HG03521 (cell line): ENCODE measurements at regions not wholly inside any gene's neighbourhood (a gene's known extent, or its start where the extent isn't known, plus 50 kb on each side); places are given as distances from the start of the nearest gene placed in this dataset.

Experiments used
- ATAC-seq: cut with Tn5 transposase; IDR thresholded peaks from one replicate; pipeline ENCODE4 v1.9.1; 2021; ENCODE audit warnings: mild to moderate bottlenecking, moderate library complexity; ENCODE audit not compliant: unreplicated experiment

DNA sequence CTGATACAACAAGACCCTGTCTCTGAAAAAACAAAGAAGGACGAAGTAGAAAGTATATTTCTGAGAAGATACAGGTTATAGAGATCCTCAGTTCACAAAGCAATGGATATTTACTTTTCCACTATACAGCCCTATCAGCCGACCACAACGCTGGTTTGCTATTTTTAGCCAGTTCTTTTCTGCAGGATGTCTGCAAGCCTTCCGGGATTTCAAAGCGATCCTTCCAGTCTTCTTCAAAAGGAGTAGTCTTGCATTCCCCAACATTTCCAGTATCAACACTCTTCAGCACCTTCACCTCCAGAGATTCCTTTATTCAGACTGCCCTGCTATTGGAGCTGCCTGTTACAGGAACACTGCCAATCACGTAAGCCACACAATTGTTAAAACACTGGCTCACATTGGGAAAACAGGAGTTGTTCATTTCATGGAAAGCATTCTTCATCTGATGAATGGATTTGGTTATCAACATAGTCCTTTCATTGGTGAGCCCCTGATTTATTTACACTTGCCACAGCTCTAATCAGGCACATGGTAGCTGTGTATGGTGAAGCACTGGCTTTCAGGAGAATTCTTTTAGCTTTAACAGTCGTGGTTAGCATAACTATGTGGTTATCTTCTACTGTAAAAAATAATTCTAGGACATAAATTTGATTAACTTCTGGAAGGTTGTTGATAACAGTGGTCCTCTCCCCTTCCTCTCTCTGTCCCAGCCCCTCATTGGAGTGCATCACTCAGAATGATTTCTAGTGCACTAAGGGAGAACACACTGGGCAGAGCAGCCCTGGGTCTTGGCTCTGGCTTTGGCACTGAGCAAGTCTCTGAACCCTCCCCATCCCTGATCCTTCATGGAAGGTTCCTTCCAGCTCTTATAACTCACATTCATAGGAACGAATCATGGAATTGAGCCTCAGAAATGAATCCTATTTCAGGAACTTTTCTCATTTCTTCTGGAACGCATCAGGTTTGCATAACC, 109.9 kb upstream of the SORBS2 start:
- ATAC-seq: no peak

DNA sequence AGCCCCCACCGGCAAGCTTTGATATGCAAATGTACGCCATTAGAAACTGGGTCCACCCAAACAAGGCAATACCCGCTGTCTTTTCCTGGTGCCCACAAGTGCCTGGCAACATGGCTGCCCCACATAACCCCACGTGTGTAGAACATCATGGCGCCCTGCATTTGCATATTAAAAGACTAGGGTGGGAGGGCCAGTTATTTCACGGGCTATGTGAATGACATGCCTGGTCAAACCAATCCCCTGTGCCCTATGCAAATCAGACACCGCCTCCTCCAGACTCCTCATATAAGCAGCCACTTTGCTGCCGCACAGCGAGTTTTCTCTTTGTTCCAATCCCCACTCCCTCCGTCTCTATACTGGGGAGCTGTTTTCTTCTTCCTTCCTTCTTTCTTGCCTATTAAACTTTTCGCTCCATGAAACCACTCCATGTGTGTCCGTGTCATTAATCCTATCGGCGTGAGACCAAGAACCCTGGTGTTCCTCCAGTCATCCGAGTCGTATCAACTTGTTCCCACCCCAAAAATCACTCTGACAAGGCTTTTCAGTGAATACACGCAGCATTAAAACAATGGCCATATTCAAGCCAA, 112.6 kb upstream of the SORBS2 start:
- no peak for ATAC-seq

DNA sequence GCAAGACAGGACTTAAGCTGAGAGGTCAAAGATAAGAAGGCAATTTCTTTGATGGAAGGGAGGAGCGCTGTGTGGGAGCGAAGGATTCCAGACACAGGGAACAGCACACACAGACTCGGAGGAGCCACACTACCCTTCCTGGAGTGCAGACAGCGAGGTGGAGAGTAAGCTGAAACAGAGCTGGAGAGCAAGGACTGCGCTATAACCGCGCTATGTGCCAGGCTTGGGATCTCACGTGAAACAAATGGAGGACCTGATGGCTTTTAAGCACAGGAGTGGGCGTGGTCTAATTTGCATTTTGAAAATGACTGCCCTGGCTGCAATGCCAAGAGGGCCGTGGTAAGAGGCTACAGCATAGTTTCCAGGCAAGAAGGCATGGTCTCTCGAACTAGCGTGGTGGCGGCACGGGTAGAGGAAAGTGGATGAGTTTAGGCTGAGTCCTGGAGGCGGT, 113.9 kb upstream of the SORBS2 start:
- no peak for ATAC-seq

DNA sequence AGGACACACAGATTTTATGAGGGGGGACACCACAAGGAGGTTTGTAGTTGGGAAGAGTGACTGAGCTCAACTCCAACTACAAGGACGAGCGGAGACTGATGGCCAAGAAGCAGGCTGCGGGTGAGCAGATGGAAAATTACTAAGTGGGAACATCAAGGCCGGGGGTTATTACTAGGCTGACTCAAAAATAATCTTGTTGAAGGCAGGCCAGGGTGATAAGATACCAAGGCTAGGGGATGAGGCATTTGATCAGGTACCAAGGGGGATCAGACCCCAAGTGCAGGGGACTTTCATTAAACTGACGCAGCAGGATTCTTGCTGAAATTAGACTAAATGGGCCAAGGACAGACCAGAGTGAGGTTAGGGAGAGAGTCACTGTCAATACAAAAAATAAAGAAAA, 119.4 kb upstream of the SORBS2 start:
- no peak for ATAC-seq

DNA sequence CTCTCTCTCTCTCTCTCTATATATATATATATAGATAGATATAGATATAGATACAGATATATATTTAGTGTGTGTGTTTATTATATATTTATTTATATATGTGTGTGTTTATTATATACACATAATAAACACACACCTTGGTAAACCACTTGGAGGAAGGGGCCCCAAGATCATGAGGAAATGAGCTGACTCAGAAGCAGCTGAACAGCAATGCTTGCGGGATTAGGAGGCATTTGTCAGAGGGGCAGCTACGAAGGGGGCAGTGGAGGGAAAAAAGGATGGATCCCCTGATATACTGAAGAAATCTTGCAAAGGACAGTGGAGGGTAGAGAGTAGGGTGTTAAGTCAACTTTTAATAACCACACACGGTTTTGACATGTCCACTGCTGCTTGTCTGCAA, 120.0 kb upstream of the SORBS2 start:
- no peak for ATAC-seq

DNA sequence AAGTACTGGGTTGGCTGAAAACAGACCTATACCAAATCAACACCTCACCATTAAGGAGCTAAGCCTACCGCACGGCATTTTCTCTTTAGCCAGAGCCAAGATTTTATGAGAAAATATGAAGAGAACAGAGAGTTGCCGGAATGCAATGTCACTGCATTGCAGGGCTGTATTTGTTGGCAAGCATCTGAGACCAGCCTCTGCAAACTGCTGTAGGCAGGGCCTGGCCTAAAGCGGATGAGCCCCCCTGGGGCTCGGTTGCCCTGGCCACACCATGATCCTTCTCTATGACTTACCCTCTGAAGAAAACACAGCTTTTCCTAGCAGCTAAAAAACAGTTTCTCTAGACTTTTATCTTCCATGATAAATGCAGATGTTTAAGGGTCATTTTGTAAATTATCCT, 120.5 kb upstream of the SORBS2 start:
- ATAC-seq: no peak

DNA sequence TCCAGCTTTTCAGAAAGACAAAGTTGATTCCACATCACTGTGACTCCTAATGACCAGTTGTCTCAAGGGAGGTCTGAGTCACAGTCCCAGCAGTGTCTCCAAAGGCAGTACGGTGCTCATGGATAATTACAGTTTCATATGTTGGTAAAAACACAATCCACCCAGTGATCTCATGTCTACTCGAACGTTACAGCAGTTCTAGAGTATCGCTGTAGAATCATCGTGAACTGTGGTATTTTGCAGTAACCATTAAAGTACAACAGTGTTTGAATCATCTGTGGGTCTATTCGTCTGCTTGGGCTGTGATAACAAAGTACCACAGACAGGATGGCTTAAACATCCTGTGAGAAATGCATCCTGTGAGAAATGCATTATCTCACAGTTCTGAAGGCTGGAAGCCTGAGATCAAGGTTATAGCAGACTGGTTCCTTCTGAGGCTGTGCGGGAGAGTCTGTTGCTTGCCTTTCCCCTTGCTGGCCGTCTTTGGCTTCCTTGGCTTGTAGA, 121.1 kb upstream of the SORBS2 start:
- ATAC-seq: no peak

DNA sequence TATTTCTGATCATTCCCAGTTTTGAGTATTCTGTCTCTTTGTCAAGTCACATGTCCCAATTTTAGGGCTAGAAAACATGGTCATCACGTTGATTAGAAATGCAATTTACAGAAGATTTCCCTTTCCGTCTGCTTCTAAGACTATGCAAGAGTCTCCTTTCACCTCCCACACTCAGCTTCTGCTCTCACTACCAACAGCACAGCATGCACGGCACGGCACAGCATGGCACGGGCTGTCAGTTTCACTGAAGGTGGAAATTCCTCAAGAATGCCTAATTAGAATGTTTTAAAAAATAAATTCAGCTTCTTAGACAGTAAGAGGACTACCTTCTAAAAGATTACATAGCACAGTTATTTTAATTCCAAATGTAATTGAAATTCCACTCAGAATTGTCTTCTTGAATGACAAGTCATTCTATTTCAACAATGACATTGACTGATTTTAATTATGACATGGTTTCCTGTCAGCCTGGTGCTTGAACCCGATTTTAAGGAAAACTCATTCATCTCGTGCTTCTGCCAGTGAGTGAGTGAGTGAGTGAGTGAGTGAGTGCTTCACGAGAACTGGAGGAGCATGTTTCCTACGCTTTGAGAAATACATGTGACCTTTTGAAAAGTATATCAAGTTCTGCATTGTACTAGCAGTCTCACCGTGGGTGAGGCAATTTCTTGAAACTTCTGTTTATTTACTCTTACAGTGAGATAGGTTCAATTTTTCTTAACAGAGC, 124.8 kb upstream of the SORBS2 start:
- ATAC-seq: no peak

DNA sequence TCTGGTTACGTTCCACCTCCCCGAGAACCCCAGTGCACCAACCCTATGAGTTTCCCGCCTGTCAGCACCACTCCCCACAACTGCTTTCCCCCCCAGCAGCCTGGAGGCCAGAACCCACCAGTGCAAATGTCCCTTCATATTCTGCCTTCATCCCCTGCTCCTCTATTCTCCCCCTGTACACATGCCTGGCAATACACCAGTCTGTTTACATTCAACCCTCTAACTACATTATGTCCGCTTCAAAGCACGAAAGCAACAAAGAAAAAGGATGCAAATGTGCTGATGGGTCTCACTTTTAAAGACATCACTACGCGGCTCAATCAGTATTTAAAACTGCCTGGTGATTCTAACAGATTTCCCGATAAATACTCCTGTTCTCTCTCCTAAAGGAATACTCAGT, 126.7 kb upstream of the SORBS2 start:
- no peak for ATAC-seq

DNA sequence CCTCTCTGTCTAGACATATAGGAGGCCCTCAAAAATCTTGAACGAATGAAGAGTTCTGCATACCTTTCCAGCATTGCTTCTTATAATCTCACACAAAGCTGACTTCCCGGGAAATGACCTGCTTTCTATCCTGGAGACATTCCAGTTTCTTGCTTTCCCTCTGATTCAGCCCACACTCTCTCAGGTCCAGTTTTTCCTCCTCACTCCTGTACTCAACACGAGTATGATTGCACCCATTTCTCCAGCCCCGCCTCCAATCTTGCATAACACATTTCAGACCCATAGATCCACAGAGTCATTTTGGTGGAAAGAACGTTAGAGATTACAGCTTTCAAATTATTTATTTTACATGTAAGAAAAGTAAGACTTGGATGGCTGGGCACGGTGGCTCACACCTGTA, 127.5 kb upstream of the TLR3 start:
- ATAC-seq: no peak

DNA sequence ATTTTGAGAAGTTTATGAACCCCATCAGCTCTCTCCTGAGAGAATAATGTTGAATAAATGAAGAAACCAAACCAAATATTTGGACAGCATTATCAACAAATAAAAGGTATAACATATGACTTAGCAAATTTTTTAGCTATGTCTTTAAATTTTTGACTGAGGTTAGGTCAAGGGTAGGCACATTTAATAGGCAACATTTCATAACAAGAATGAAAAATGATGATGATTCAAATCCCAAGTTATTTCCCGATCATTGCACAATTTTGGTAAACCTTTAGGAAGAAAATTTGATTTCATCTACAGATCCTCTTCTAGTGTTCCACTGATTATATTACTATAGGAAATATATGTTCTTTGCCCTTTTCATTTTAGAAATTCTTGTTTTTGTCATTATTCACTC, 123.7 kb upstream of the TLR3 start:
- ATAC-seq: no peak

DNA sequence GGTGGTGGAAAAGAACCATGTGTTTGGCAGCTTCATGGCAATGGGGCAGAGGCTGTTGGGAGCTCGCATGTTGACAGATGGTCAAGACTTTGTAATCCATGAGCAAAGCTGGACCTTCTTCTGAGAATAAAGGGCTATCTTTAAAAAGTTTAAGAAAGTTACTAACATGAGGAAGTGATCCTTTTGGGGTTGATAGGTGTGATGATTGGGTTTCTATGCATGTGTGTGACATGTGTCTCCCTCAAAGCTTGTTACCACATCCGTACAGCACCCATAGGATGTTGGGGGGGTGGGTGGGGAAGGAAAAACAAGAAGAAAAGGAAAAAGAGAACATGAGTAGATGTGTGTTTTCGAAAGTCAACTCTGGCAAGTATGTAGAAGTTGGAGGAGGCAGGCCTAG, 123.0 kb upstream of the TLR3 start:
- peak; percentile 86 for ATAC-seq

DNA sequence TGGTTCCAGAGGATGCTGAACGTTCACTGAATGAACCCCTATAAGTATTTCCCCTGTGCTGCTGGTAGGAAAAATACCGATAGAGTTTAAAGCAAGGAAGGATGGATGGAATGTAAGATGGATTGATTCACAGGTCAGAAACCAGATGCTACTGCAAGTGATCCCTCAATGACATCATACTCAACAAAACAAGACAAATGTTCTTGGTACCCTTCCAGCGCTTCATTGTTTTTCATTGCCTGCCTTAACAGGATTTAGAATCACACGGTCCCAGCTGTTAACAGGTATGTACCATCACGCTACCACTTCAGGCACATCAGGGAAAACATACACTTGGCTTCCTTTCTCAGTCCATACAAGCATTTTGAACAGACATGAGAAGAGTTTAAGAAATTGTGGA, 118.1 kb upstream of the TLR3 start:
- no peak for ATAC-seq

DNA sequence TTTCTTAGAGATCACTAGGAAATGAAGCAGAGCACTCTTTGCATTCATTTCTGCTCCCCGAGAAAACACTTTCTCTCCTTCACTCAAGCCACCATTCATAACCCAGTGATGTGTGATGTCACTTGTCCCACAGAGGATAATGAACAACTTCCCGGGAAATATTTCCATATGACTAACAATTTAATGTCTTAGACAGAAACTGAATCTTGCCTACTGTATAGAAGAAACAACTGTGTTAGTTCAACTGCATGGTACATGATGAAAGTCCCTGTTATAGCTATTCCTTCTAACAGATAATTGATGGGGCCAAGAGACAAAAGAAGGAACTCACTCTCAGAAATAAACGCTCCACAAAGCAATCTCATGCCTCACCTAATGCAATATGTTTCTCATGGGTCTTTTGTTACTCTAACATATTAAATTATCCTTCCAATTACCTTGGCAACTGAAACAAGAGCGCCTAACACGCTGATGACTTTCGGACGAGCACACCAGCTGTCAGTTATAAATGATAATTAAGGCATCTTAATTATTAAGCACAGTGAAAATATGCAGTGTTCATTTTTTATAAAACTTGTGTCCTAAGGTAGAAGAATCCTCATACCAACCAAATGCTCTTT, 113.7 kb upstream of the TLR3 start:
- ATAC-seq: no peak

DNA sequence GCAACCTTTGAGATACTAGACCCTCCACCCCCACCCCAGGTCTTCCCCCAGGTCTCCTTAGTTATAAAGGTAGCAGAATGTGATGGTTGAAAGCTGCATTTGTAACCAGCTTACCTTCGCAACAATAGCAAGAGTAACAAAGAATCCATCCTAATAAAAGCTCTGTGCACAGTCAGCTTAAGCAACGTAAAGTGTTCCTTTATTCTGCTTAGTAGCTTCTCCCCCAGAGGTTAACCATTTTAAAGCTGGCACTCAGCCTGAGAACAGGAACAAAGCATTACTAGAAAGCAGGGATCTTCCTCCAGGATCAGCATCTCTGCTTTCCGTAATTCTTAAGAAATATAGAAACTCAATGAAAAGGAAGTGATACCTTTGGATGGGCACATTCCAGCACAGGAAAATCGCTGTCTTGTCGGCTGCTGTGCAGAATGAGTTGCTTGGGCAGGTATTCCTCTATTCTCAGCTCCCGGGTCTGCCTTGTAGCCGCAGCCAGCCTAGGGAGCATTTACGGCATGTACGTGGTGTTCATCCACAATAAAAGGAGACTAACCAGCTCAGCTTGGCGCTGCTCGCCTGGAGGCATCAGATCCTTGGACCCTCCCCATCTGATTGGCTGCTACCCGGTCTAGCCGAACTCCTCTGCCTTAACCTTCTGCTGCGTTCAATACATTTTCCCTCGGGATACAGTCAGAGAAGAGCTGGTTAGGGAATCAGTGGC, 113.0 kb upstream of the TLR3 start:
- no peak for ATAC-seq

DNA sequence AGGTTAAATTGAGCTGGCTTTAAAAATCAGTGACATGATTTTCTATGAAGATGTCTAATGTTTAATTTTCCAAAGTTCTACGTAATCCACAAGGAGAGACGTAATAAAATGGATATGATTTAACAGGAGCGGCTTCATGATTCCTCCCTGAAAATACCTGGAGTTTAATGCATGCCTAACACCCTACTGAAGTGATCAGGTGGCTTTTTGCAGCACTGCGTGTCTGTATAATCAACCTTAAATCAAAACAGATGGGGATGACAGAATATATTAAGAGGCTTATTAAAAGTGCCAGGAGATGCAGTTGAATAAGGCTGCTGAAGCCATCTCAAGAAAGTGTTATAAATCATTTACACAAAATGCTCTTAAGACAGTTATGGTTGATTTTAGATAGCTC, 112.4 kb upstream of the TLR3 start:
- no peak for ATAC-seq

DNA sequence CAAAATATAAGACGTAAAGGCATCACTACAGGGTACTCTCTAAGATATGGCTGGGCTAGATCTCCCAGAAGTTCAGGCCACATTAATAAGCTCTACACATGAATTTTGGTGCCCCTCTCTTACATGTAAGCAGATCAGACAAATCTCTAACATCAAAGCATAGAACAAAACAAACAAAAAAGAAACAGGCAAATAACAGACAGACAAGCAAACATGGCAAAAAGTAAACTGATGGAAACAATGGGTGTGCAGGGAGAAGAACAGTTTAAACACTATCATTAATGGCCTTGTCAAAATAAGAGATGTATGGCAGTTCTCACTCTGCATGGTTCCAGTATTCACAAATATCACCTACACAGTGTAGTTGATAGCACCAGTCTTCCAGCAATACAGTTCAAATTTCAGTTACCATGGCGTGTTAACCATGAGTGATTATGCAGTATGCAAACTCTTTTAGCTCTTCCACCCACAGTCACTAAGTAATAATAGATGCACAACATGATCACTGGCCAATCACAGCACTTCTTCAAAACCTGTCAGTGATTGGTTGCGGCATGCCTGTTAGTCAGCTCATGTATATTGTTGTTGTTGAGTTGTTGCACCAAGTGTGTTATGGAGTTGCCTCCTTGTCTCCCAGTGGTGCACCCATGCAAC, 110.7 kb upstream of the TLR3 start:
- ATAC-seq: no peak

DNA sequence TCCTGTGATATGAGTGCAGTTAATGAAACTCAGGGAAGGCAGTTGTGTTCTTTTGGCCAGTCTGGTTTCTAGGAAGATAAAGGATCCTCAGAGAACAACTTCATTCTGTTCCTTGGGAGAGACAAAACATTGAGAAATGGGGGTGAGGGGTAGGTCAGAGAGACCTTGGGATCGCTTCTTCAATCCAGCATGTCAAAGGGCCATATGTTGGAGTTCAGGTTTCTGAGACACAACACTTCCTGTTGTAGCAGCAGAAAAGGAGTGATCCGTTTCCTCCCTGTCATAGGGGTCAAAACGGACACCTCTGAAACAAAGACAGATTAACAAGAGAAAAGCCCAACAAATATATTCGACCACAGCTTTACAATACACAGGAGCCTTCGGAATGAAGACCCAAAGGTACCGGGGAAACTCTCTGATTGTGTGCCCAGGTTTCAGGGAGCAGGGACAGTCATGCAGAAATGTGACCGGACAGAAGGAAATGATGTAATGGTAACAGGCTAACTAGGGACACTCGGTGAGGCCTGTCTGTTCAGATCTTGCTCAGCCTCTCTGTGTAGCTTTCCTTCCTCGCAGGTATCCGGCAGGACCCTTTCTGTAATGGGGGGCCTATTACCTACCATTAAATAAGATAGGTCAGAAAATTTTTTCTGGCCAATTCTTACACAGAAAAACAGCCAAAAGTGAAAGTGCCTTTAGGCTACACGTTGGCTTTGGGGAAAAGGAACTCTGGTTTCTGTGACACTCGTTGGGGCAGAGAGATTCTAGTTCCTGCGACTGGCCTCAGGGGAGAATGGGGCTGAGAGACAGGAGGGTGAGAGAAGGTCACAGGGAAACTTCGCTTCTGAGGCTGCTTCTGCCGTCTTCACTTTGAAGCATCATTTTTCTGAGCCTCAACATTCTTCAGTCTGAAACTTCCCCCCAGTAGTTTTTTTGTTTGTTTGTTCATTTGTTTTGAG, 103.3 kb upstream of the TLR3 start:
- peak; percentile 60 for ATAC-seq

DNA sequence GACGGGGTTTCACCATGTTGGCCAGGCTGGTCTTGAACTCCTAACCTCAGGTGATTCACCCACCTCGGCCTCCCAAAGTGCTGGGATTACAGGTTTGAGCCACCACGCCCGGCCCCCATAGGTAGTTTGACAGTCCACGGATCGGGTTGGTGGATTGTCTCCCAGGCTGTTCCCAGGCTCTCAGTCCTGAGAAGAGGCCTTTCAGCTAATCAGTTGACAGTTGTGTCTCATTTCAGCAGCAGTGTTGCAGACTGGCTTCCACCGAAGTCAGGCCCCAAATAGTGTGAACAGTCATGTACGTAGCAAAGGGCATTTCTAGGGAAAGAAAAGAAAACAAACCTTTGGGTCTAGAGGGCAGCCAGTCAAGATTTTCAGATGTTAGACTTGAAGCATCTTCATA, 102.4 kb upstream of the TLR3 start:
- no peak for ATAC-seq
